ENCODE measurements at regions not wholly inside any gene's neighbourhood (a gene's known extent, or its start where the extent isn't known, plus 50 kb on each side); places are given as distances from the start of the nearest gene placed in this dataset.

DNA sequence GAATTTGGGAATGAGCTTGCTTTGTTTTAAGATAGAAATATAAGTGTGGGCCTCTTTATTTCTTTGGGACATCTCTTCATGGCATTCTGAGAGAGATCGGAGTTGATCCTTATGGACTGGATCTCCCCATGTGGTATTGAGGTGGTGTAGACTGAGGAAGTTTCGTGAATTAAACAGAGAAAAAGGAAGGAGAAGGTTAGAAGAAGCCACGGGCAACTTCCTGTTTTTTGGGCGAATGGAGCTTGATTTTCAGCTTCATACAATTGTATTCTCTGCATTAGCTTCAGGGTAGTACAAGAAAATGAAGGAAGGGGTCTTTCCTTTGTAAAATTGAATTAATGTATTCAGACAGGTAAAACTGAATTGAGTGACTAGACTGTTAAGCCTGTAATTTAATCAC lies 70.5 kb upstream of the HMHB1 start:
- no peak overlapping the region for H3K4me3 ChIP-seq (ENCODE audit: low read depth, low read length)
- DNase-seq (ENCODE audit: low read depth) = no peak
- TF ChIP-seq, protein P1, sequence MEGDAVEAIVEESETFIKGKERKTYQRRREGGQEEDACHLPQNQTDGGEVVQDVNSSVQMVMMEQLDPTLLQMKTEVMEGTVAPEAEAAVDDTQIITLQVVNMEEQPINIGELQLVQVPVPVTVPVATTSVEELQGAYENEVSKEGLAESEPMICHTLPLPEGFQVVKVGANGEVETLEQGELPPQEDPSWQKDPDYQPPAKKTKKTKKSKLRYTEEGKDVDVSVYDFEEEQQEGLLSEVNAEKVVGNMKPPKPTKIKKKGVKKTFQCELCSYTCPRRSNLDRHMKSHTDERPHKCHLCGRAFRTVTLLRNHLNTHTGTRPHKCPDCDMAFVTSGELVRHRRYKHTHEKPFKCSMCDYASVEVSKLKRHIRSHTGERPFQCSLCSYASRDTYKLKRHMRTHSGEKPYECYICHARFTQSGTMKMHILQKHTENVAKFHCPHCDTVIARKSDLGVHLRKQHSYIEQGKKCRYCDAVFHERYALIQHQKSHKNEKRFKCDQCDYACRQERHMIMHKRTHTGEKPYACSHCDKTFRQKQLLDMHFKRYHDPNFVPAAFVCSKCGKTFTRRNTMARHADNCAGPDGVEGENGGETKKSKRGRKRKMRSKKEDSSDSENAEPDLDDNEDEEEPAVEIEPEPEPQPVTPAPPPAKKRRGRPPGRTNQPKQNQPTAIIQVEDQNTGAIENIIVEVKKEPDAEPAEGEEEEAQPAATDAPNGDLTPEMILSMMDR (IDR thresholded peaks at IDR 0.05; ENCODE audit: insufficient read depth, low read depth, low read length) = no peak

DNA sequence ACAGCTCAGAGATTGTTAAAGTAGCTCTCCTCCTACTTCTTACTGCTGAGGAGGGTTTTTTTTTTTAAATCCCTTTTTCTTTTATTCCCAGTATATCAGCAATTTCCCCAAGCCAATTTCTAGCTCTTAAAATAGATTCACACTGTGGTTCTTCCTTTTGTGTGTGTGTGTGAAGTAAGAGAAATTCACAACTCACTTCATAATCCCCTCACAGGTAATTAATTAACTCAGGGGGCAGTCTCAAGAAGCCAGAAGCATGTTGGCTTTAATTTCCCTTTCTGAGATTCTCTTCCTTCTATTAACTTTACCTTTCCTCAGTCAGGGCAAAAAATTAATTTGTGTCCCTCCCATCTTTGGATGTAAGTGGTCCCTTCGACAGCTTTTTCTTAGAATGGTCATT lies 71.0 kb upstream of the HMHB1 start:
- DNase-seq (ENCODE audit: low read depth) = no peak
- no peak overlapping the region for H3K4me3 ChIP-seq (ENCODE audit: low read depth, low read length)
- TF ChIP-seq, protein P1 (IDR thresholded peaks at IDR 0.05; ENCODE audit: insufficient read depth, low read depth, low read length) = no peak

DNA sequence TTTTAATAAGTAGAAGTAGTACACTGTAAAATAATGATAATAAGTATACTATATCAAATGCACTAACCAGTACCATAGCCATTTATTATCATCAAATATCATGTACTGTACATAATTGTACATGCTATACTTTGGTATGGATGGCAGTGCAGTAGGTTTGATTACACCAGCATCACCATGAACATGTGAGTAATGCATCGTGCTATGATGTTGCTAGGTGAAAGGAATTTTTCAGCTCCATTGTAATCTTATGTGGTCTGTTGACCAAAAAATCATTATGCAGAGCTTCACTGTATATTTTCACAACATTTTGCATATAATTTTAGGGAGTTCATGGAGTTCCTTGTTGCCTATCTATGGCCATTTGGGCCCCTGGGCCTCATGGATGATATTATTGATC lies 72.2 kb upstream of the HMHB1 start:
- TF ChIP-seq, protein P1 (IDR thresholded peaks at IDR 0.05; ENCODE audit: insufficient read depth, low read depth, low read length) = no peak
- no peak for DNase-seq (ENCODE audit: low read depth)
- H3K4me3 ChIP-seq (ENCODE audit: low read depth, low read length) = no peak overlapping the region

DNA sequence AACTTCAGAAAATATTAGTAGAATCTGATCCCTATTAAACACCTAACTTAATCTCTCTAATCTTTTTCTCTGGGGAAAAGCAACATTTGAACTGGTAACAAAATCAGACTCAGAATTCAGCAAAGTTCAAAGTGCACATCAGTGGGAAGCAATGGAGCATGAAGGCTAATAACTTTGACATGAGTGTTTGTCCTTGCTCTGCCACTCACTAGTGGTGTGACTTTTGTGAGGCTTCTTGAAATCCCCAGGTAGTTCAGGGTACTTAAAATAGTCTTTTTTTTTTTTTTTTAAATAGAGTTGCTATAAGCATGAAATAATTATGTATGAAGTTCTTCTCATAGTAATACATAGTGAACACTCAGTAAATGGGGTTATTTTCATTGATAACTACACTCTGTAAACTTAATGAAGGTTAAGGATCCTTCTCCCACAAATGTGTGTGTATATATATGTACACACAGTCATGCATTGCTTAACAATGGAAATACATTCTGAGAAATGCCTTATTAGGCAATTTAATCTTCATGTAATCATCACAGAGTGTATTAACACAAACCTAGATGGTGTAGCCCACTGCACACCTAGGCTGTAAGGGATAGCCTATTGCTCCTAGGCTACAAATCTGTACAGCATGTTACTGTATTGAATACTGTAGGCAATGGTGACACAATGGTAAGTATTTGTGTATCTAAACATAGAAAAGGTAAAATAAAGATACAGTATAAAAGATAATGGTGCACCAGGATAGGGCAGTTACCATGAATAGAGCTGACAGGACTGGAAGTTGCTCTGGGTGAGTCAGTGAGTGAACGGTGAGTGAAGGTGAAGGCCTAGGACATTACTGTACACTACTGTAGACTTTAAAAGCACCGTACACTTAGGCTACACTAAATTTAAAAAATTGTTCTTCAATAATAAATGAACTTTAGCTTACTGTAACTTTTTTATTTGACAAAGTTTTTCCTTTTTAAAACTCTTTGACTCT lies 73.3 kb upstream of the HMHB1 start:
- DNase-seq (ENCODE audit: low read depth) = no peak

DNA sequence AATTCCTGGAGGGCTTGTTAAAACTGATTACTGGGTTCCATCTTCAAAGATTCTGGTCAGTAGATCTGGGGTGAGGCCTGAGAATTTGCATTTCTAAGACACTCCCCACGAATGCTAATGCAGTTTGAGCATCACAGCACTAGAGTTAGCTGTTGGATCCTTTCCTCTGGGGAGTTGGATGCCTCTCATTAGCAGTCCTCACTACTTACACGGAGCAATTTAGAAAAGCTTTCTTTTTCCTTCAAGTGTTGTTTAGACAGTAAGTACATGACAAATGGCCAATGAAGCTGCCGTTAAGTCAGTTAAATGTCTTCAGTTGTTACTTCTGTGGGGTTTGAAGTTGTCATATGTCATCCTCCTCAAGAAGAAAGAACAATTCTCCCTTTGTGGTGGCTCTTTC lies 74.9 kb upstream of the HMHB1 start:
- TF ChIP-seq, protein P1 (IDR thresholded peaks at IDR 0.05; ENCODE audit: insufficient read depth, low read depth, low read length) = no peak
- H3K4me3 ChIP-seq (ENCODE audit: low read depth, low read length) = no peak overlapping the region
- DNase-seq (ENCODE audit: low read depth) = no peak

More for the DNA sequence above, 73.3 kb upstream of the HMHB1 start:
- TF ChIP-seq, protein P1 (IDR thresholded peaks at IDR 0.05; ENCODE audit: insufficient read depth, low read depth, low read length) = no peak
- no peak overlapping the region for H3K4me3 ChIP-seq (ENCODE audit: low read depth, low read length)

DNA sequence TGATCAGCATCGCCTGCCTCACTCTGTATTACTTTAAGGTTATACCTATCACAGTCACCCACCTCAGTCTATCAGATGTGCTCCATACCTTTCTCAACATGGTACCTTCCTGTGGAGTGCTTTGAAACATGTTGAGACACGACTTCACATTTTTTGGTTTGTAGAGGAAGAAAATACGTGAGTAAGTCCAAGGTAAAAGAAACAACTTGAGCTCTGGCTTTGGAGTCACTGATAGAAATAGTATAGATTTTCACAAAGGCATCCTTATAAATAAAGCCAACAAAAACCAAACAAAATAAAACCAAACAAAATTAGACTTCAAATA lies 77.5 kb upstream of the HMHB1 start:
- no peak for DNase-seq (ENCODE audit: low read depth)
- TF ChIP-seq, protein P1 (IDR thresholded peaks at IDR 0.05; ENCODE audit: insufficient read depth, low read depth, low read length) = no peak
- no peak overlapping the region for H3K4me3 ChIP-seq (ENCODE audit: low read depth, low read length)

Data from fibroblast of villous mesenchyme (primary cell).